ENCODE measurements at regions not wholly inside any gene's neighbourhood (a gene's known extent, or its start where the extent isn't known, plus 50 kb on each side); places are given as distances from the start of the nearest gene placed in this dataset.

DNA sequence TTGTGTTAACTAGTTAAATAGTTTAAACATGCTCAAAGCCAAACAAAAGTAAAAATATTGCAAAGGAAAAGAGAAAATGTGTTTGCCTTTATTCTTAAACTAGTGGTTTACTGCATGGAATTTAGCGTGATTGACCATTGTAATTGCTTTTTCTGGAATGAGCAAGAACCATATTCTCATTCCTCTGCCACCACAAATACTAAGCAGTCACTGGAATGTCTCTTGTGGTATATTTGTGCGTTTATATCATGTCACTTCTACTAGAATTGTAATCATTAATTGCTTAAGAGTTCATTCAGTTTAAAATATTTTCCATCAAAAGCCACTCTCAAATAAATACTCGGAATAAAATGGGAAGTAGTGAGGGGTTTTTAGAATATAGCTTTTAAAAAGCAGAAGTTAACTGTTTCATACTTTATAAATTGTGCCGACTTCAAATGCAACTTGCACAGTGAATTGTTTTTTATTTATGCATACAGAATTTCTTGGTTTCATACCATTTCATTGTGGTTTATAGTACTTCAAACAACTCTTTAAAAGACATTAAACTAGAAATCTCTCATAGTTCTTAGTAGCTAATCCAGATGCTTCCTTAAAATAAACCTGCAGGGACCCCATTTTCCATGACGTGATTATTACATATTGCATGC, 288.1 kb downstream of the EPHA4 start:
- DNase-seq (ENCODE audit: low read depth) = peak; percentile 23

DNA sequence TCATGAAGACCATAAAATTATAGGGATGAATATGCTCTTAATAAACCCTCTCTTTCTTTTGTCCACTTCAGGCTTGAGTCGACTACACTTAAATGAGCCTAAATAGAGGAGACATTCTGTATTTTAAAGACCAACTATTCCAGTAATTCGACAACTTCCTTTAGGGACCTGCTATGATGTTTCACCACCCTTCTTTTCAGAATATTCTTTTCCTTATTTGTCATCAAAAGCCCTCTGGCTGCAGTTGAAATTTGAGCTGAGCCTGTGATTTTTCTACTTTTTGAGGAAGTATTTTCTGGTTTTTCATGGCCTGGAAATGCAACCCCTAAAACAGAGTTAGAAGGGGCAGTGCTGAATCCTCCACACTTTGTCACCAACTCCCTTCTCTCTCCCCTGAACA, 287.0 kb downstream of the EPHA4 start:
- no peak for DNase-seq (ENCODE audit: low read depth)

DNA sequence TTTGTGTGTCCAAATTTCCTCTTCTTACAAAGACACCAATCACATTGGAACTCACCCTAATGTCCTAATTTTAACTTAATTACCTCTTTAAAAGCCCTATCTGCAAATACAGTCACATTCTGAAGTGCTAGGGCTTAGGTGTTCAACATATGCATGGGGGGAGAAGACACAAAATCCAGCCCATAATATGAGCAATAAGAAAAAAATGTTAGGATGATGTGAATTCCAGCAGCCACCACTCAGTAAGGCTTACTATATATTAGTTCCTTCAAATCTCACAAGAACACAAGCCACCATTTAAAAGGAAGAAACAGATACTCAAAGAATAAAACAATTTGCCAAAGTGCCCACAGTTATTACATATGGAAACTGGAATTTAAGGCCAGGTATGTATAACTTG, 285.7 kb downstream of the EPHA4 start:
- no peak for DNase-seq (ENCODE audit: low read depth)

DNA sequence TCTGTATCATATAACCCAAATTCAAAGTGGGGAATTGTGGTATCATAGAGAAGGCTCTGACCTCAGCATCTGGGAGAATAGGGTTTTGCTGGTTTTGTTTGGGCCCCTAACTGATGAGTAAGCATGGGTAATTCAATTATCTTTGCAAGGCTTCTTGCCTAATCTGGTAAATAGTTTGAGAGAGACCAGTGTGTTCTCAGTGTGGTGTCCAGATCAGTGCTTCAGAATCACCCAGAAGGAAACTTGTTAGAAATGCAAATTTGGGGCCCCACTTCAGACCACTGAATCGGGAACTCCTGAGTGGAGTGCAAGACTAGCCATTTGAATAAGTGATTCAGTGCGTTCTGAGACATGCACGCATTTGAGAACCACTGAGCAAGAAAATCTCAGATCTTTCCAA, 282.7 kb downstream of the EPHA4 start:
- DNase-seq (ENCODE audit: low read depth) = no peak

DNA sequence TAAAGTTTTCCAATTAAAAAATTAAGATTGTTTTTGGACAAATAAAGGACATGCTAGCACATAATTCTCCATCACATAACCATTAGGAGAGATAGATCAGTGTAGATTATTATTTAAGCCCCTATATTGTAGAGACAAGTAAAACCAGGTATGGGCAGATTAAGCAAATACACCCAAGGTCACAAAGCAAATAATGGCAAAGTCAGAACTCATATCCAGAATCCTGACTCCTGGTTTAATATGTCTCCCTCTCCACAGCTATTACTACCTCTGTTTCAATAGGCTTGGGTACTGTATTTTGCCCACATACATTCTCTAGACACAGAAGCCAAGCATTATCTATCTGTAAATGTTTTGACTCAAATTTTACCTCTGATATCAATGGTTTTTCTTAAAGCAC, 282.3 kb downstream of the EPHA4 start:
- no peak for DNase-seq (ENCODE audit: low read depth)

DNA sequence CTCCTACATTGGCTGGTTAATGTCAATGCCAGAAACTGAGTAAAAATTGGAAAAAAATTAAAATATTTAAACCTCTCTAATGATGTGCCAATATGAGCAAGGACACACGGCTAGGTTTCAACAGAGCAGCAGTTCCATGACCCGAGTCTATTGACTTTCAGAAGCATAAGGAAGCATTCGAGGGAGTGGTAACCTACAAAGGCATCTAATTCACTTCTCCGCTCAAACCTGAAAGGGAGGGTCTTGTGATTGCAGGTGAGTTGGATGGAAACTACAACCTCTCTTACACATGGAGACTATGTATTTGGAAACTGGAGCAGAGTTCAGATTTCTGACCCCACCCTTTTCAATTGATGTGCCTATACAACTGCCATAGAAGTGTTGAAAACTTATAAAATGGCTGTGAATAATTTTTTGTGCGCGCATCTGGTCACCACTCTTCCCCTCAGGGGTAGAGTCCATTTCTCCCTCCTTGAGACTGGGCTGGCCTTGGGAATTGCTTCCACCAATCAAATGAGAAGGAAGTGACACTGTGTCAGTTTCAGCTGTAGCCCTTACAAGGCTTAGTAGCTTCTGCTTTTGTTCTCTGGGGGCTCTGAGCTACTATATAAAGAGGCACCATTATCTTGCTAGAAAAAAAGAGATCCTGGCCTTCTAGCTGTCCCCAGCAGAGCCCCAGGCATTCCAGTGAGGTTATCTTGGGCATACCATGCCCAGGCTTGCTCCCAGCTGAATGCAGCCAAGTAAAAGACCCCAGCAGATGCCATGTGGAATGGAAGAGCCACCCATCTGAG, 278.0 kb downstream of the EPHA4 start:
- no peak for DNase-seq (ENCODE audit: low read depth)

DNA sequence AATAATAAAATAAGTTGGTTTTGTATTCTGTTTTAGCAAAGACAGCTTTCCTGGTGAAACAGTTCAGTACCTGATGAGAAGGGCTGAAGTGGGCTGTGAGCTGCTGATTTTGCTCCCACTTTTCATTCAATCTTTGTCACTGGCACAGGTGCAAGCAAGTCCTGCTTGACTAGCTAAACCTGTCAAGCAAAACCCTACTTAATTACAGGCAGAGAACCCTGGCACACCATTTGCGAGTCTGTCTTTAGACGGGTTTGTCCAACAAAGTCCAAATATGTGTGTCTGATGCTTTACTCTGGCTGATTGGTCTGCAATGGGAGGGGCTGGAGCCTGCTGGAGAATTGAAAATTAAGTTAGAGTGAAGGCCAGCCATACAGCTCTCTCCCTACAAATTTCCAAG, 267.2 kb downstream of the EPHA4 start:
- no peak for DNase-seq (ENCODE audit: low read depth)

DNA sequence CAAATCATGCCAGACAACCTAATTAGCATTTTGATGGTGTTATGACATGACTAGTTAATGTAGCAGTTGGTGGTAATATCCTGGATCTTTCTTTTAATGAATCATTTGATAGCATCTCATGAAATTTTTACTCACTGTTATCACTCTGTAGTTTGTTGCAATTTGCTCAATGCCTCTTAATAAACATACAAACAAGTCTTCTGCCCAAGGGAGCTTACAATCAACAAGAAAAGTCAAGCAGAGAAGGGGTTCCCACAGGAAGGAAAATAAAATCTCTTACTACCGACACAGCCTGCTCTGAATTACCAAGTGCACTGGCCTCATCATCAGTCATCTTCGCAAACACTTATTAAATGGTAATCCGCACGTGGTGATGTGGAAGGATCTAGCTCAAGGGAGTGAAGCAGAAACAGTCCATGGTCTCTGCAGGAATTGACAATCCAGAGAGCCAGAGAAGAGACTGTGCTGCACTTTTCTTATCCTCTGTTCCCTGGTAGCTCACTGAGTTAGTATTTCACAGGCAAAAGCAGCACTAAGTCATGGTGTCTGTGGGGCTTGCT, 263.5 kb downstream of the EPHA4 start:
- DNase-seq (ENCODE audit: low read depth) = no peak

- no peak for DNase-seq (ENCODE audit: low read depth)
Observed at GRCh38 chr2:221309892-221310583, 262.1 kb downstream of the EPHA4 start.

DNA sequence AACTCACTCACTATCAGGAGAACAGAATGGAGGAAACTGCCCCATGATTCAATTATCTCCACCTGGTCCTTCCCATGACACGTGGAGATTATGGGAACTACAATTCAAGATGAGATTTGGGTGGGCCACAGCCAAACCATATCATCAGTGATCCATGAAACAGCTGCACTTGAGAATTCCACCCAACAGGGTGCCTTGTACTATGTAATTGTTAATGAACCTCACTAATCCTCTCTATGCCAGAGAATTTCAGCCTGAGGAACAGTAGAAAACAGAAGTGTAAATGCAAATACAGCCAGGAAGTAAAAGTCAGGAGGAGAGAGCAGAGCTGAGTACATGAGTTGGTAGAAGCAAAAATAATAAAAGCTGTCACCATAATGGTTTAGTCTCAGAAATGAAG, 261.4 kb downstream of the EPHA4 start:
- no peak for DNase-seq (ENCODE audit: low read depth)

DNA sequence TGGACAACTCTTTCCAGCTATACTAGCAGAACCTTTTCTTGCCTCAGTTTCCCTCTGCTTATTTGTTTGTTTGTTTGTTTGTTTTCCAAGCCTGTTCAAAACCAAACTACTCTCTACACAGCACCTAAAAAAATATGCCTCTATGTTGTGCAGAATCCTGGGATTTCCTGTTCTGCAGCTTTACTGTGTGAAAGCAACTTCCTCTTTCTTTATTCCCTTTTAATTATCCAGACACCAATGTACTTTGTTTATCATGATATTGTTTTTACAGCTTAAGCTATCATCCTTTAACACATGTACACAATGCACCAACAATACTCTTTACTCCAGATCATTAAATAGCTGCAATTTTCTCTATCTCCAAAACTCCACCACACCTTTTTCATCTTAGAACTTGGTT, 259.5 kb downstream of the EPHA4 start:
- no peak for DNase-seq (ENCODE audit: low read depth)

- no peak for DNase-seq (ENCODE audit: low read depth)
Observed at GRCh38 chr2:221314786-221315185, 257.3 kb downstream of the EPHA4 start.

GRCh38 chr2:221318376-221319130, 253.6 kb downstream of the EPHA4 start:
- DNase-seq (ENCODE audit: low read depth) = no peak

GRCh38 chr2:221322741-221323140, 249.4 kb downstream of the EPHA4 start:
- no peak for DNase-seq (ENCODE audit: low read depth)

- DNase-seq (ENCODE audit: low read depth) = no peak
Observed at GRCh38 chr2:221323513-221323912, 248.6 kb downstream of the EPHA4 start.

GRCh38 chr2:221330436-221330835, 241.7 kb downstream of the EPHA4 start:
- DNase-seq (ENCODE audit: low read depth) = no peak

GRCh38 chr2:221334481-221335218, 237.5 kb downstream of the EPHA4 start:
- DNase-seq (ENCODE audit: low read depth) = no peak

GRCh38 chr2:221335219-221335752, 236.8 kb downstream of the EPHA4 start:
- DNase-seq (ENCODE audit: low read depth) = no peak

DNA sequence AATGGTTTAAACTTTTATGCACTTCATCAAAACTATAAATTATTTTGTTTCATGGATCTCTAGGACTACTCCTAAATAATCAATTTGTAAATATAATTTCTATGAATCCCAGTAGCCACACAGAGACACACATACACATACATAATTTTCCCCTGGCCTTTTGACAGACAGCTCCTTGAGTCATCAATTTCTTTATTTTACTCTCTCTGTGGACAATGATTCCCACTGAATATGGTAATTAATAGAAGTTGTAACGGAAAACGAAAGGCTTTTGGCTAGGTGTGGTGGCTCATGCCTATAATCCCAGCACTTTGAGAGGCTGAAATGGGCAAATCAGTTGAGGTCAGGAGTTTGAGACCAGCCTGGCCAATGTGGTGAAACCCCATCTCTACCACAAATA, 235.1 kb downstream of the EPHA4 start:
- DNase-seq (ENCODE audit: low read depth) = no peak

DNA sequence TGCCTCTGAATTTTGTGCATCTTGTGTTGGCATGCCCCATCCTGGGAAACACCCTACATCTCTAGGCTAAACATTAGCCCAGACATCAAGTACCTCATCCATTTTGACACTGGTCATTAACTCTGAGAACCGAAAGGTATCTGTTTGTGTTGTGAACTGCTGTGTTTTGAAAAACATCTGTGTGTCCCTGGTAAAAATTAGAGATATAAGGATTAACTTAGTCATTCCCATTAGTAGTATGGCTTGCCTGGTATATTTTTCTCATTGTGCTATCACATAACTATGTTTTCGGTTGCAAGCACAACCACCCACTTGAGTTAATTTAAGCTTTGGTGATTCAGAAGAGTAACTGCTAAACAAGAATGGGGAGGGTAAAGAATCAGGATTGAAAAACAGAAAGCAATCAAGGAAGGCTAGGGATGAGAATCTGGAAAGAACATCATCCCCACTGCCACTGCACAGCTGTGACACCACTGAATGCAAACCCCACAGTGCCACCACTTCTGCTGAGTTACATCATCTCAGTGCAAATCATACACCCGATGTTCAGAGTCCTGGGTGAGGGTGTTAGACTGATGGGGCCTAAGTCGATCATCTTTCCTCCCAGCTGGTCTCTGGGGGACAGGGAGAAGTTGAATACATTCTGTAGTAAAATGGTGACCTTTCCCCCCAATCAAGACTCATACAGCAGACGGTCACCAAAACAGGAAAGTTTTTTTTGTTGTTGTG, 234.0 kb downstream of the EPHA4 start:
- DNase-seq (ENCODE audit: low read depth) = no peak

Measured in non-pigmented ciliary epithelial cell (primary cell).